GM12891 (cell line): ENCODE measurements at regions not wholly inside any gene's neighbourhood (a gene's known extent, or its start where the extent isn't known, plus 50 kb on each side); places are given as distances from the start of the nearest gene placed in this dataset.

Experiments used
- DNase-seq: peaks from one replicate; pipeline ENCODE4 v3.0.0; 2011; ENCODE audit warnings: low spot score; ENCODE audit not compliant: insufficient read length
- FAIRE-seq: peaks from 2 replicates; lab custom pipeline; 2011; peaks lifted over from hg19 to GRCh38; lab: Jason Lieb, UNC
- PAX5 ChIP-seq: IDR thresholded peaks from 2 replicates; pipeline ENCODE4 v1.6.1; 2011; ENCODE audit warnings: low read length, moderate library complexity, mild to moderate bottlenecking; ENCODE audit not compliant: insufficient read depth, severe bottlenecking
- POLR2A ChIP-seq: IDR thresholded peaks from 2 replicates; pipeline ENCODE4 v1.6.1; 2011; ENCODE audit warnings: low read depth, low read length, control low read depth
- POLR2AphosphoS5 ChIP-seq: IDR thresholded peaks from 2 replicates; pipeline ENCODE4 v1.6.1; 2011; ENCODE audit warnings: low read depth, low read length, control low read depth
- POU2F2 ChIP-seq: IDR thresholded peaks from 2 replicates; pipeline ENCODE4 v1.6.1; 2011; ENCODE audit warnings: low read depth, mild to moderate bottlenecking, control low read depth, low read length, moderate library complexity
- SPI1 ChIP-seq: IDR thresholded peaks from 2 replicates; pipeline ENCODE4 v1.6.1; 2011; ENCODE audit warnings: low read depth, low read length, control low read depth
- TAF1 ChIP-seq: IDR thresholded peaks from 2 replicates; pipeline ENCODE4 v1.6.1; 2011; ENCODE audit warnings: low read depth, low read length, control low read depth

DNA sequence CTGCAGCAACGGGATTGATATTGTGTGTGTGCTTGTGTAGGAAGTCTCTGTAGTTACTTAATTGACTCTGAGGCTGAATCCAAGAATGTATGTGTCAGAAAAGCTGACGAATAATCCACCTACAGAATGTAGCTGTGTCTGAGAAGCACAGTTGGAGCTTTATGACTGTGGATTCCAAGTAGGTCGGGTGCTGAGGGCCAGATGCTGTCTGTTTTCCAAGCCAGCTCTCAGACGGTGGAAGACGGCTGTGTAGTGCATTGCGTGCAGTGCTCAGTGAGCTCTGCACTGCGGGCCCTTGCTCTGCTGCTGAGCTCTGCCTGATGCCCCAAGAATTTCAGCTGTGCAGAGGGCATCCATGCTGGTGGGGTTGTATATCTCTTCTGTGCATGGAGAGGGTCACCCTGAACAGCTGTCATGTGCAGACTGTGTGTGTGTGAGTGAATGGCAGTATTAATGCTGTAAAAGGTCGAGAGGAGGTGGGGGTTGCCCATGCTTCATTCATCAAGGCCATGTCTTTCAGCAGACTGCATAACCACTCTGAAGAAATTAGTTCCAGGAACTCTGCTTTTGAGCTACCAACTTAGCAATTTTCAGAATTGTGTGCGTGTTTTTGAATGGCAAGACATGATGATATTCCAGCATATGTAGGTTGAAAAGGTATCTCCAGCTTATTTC, 154.1 kb upstream of the USP9Y start:
- no peak for FAIRE-seq
- no peak for TF ChIP-seq TAF1
- no peak for TF ChIP-seq PAX5
- TF ChIP-seq POU2F2: no peak
- TF ChIP-seq SPI1: no peak
- no peak for TF ChIP-seq POLR2AphosphoS5
- TF ChIP-seq POLR2A: no peak
- DNase-seq: no peak

DNA sequence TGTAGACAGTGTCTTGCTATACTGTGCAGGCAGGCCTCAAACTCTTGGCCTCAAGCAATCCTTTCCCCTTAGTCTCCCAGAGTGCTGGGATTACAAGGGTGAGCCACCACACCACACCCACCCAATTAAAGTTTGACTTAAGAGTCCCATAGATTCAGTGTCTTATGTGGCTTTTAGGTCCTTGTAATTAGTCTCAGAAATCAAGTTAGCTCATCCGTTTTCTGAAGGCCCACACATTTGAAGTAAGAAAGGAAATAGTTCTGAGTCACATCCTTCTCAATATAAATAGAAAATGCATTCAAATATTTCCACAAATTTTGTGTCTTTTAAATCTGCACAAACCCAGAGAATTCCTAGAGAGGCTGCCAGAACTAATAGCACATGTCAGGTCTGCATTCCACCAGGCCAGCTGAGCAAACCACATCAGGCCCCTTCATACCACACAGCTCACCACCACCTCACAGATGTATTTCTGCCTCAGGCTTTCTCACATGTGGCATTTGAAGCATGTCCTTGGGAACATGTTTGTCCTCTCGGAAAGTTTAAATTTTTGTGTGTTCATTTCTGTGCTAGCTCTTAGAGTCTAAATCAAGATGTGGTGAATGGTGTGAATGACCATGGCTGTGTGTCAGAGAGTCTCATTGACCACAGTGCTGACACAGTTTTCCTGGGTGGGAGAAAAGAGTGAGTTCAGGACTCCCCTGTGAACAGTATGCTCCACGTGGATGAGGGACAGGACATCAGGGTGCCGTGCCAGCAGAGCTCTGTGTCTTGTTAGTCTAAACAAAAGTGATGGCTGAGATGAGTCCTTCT, 148.4 kb upstream of the USP9Y start:
- TF ChIP-seq POLR2A (no peak), PAX5 (no peak), SPI1 (no peak), TAF1 (no peak), POU2F2 (no peak), POLR2AphosphoS5 (no peak)
- no peak for DNase-seq
- no peak for FAIRE-seq

DNA sequence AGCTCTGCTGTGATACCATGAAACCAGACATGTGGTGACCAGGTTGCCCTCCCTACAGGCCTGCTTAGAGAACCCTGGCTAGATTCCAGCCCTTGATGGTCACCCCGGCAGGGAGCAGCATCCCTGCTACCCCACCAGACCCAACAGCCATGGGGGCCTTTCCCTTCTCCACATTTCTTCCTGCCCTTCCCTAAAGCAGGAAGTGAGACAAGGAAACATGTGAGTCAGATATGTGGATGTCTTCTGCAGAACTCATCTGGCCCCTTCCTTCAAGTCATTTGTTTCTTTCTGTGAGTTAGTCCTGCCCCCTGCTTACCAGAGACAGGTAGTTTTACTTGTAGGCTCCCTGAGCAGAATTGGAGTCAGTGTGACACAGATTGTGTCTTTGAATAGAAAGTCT, 147.1 kb upstream of the USP9Y start:
- no peak for TF ChIP-seq PAX5
- no peak for TF ChIP-seq SPI1
- no peak for TF ChIP-seq TAF1
- no peak for TF ChIP-seq POU2F2
- TF ChIP-seq POLR2AphosphoS5: no peak
- no peak for TF ChIP-seq POLR2A
- FAIRE-seq: no peak

DNA sequence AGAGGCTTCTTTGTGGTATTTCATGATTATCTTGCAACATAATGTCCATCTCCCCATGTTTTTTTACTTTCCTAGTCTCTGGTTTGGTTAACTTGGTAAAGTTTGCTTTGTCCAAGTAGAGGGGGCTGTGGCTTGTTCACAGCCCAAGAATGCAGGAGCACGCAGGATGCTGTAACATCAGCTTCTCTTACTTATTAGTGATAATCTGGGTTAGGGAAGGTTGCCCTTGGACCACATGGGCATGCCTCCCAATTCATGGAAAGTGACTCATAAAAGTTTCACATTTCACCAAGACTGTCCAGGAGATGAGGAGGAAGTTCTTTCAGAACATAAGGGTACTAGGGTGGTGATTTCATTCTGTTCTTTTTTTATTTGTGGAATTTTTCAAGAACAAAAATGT, 146.0 kb upstream of the USP9Y start:
- FAIRE-seq (no peak), DNase-seq (no peak)
- TF ChIP-seq POLR2A (no peak), TAF1 (no peak), POLR2AphosphoS5 (no peak), PAX5 (no peak), POU2F2 (no peak), SPI1 (no peak)

More for the DNA sequence above, 147.1 kb upstream of the USP9Y start:
- no peak for DNase-seq

DNA sequence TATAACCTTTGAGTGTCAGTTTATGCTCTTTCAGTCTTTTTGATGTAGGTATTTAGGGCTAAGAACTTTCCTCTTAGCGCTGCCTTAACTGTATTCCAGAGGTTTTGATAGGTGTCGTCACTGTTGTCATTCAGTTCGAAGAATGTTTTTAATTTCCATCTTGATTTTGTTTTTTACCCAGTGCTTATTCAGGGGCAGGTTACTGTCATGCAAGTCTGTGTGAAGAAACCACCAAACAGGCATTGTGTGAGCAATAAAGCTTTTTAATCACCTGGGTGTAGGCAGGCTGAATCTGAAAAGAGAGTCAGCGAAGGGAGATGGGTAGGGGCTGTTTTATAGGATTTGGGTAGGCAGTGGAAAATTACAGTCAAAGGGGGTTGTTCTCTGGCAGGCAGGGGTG, 142.0 kb upstream of the USP9Y start:
- FAIRE-seq: no peak
- no peak for DNase-seq
- TF ChIP-seq POU2F2: no peak
- no peak for TF ChIP-seq POLR2AphosphoS5
- no peak for TF ChIP-seq TAF1
- no peak for TF ChIP-seq PAX5
- no peak for TF ChIP-seq POLR2A
- TF ChIP-seq SPI1: no peak

DNA sequence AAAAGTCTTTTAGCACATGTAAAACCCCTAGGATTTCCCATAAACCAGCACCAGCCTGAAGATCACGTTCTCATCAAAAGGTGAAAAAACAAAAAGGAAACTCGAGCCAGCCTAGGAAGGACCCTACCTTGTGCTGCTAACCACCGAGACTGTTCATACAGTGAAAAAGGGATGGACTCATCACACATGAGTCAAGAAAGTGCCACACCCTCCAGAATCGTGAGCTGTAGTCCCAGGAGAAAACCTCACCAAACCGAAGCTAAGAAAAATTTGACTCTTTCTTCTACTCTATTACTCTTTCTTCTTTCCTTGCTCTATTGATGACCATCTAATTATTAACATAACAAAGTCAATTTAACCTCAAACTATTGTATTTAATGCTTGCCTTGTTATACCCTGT, 124.8 kb upstream of the USP9Y start:
- TF ChIP-seq PAX5: no peak
- no peak for TF ChIP-seq POU2F2
- TF ChIP-seq POLR2A: no peak
- TF ChIP-seq POLR2AphosphoS5: no peak
- no peak for TF ChIP-seq TAF1
- TF ChIP-seq SPI1: no peak
- no peak for FAIRE-seq
- no peak for DNase-seq

DNA sequence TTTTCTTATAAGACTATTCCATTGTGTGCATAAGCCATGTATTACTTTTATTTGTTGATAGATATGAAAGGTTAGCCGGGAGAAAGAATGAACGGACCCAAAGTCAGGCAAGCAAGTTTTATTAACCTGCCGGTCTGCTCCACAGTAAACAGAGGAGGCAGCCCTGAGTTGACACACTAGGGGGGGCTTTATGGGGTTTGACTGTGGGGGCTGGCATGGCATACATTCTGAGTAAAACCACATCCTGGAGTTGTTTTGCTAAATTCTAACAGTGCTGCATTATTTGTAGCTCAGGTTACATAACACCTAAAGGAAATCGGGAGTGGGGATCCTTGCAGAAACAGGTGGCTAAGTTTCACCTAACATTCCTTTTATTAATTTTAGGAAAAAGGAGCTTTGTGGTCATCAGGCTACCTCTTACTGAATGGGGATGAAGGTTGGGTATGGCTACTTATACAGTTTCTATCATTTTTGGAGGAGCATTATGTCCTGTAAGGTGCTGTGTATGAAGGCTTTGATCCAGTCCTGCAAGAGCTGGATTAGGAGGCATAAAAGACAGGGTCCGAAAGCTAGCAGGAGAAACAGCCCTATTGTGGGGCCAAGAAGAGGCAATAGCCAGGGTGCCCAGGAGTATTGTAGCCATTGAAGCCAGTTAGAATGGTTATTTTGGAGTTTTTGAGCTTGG, 107.4 kb upstream of the USP9Y start:
- TF ChIP-seq POLR2AphosphoS5 (no peak), POU2F2 (no peak), SPI1 (no peak), TAF1 (no peak), PAX5 (no peak), POLR2A (no peak)
- FAIRE-seq: no peak

DNA sequence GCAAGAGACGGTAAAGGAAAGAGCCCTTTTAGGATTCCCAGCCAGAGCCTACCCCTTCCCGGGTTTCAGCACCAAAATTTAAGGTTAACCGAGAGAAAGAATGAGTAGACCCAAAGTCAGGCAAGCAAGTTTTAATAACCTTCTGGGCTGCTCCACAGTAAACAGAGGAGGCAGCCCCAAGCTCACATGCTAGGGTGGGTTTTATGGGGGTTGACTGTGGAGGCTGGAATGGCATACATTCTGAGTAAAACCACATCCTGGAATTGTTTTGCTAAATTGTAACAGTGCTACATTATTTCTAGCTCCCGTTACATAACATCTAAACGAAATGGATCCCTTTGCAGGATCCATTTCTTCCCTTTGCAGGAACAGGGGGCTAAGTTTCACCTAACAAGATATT, 102.2 kb upstream of the USP9Y start:
- DNase-seq: no peak
- no peak for FAIRE-seq
- TF ChIP-seq TAF1 (no peak), POLR2A (no peak), POU2F2 (no peak), PAX5 (no peak), POLR2AphosphoS5 (no peak), SPI1 (no peak)

More for the DNA sequence above, 107.4 kb upstream of the USP9Y start:
- no peak for DNase-seq

DNA sequence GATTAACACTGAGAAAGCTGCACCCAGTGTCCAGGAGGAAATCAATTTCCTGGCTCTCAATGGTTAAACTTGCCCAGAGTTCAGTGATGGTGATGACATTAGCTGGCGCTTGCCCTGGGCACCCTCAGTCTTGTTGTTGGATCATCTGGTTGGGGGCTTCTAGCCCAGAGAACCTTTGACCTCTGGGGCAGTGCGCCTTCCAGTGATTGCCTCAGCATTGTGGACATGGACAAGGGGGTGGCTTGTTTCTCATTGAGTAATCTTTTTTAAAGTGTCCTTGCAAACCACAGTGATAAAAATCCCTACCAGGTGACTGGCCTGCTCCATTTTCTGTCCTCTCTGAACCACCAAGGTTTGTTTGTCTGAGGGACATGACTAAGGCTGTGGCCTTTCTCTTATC, 95.6 kb upstream of the USP9Y start:
- DNase-seq (no peak), FAIRE-seq (no peak)
- TF ChIP-seq SPI1 (no peak), POLR2AphosphoS5 (no peak), POU2F2 (no peak), TAF1 (no peak), PAX5 (no peak), POLR2A (no peak)

DNA sequence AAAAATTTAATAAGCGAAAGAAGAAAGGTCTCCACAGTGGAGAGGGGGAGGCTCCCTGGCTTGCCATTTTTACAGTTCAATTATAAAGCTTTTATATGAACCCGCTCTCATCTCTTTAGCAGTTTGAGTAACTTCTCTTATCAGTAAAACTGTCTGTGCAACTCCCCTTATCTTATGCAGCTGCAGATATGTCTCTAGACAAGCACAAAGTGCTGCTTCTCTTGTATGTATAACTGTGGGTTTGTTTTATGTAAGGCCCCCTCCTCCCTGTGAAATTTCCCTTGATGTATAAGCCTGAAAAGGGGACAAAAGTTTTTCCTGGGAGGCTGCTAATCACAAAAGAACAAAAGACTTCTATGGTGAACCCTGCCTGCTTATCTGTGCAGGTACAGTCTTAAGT, 90.2 kb upstream of the USP9Y start:
- FAIRE-seq (no peak), DNase-seq (no peak)
- TF ChIP-seq POLR2A (no peak), POLR2AphosphoS5 (no peak), POU2F2 (no peak), TAF1 (no peak)
